Gastrocnemius medialis (tissue), 4 donors: ENCODE measurements at regions not wholly inside any gene's neighbourhood (a gene's known extent, or its start where the extent isn't known, plus 50 kb on each side); places are given as distances from the start of the nearest gene placed in this dataset.

ENCODE experiments used
- CTCF ChIP-seq, 5 experiments: fragments of 450-650 bp in 3 of 5; fragments of 200-600 bp in 2 of 5; sonication (generic) in 2 of 5; IDR thresholded peaks in 4 of 5; conservative IDR thresholded peaks in 1 of 5; 1 replicate in 4 of 5; 2 replicates in 1 of 5; pipeline ENCODE4 v1.5.1; 2016 to 2019; ENCODE audit warnings: antibody characterized with exemption in 5 of 5, mild to moderate bottlenecking in 3 of 5, moderate library complexity in 3 of 5
- POLR2A ChIP-seq, 2 donors: fragments of 450-650 bp; IDR thresholded peaks; one replicate each; pipeline ENCODE4 v1.6.1; 2017; ENCODE audit warnings: antibody characterized with exemption in 2 of 2, mild to moderate bottlenecking in 2 of 2, moderate library complexity in 2 of 2

- TF ChIP-seq POLR2A (IDR thresholded peaks at IDR 0.05) (no peak), CTCF (IDR thresholded peaks at IDR 0.05 in 4 of 5, conservative IDR thresholded peaks at IDR 0.05 in 1 of 5) (peak in 2 of 5 experiments; percentile 26 to 31)
Measured at GRCh38 chr2:158745067-158745865, 49.9 kb upstream of the DAPL1 start.
